Activated CD4-positive, alpha-beta T cell treated with anti-CD3 and anti-CD28 coated beads for 1 hour (primary cell): ENCODE measurements at regions not wholly inside any gene's neighbourhood (a gene's known extent, or its start where the extent isn't known, plus 50 kb on each side); places are given as distances from the start of the nearest gene placed in this dataset.

Source experiments
- DNase-seq: peaks from one replicate; pipeline ENCODE4 v3.0.0-alpha.2; 2020

DNA sequence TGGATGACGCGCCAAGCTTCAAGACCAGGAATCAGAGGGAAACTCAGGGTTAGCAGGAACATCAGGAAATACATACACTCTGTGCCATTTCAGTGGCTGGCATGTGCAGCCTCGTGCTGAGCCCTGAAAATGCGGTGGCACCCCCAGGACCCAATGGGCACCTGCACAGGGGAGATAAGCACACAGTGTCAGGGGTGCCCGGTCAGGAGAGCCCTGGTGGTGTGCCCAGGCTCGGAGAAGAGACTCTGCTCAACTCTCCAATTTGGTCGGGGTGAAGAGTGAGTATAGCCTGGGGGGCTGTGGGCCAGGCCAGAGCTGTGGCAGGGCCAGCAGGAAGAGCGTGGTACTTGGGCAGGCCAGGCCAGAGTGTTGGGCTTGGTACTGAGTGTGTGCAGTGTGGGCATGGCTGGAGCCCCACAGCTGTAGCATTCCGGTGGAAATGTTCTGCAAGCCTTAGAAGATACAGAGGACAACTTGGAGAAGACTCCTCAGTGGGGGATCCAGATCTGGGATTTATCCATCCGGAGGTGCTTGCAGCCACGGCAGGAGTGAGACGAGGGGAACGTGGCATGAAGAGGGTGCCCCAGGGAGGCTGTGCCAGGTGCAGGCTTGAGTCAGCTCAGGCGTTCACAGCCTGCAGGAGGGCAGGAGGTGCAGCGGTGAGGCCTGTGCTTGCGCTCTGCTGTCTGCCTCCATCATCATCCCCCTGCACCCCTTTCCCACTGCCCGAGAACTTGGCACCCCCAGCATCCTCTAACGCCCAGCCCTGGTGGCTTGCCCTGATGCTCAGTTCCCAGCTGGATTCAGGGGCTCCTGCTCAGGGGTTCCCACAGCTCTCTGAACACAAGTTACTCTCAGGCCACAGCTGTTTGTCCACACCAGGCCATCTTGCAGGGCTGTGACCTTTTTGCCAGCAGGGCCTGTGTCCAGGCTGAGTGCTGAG, 451.7 kb upstream of the HS6ST1 start:
- no peak for DNase-seq

DNA sequence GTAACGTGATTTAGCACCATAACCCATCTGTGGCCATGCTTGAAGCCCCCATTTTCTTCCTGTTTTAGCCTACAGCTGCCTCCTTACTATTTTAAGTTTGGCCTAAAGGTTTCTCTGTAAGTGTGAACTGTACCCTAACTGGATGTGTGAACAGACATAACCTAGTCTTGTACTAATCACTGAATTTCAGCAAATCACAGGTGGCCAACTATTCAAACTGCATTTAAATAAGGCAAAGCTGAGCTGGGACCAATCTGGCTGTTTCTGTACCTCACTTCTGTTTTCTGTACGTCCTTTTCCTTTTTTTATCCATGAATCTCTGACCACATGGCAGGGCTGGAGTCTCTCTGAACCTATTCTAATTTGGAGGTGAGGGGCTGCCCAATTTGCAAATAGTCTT, 452.7 kb upstream of the HS6ST1 start:
- no peak for DNase-seq

DNA sequence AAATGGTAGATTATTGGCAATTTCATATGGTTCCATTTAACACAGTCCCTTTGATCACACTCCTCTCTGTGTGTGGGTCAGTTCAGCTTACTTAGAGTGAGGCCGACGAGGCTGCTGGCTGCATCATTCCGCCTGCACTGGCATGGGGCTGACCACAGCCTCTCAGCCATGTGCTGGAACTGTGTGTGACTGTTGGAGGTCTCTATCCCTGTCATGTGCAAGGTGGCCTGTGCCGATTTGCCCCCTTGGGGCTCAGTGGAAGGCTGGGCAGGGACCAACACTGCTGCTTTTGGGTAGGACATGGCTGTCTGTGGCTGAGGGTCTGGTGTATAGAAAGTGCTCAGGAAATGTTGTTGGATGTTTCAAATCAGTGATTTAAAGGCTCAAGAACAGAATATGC, 454.0 kb upstream of the HS6ST1 start:
- no peak for DNase-seq

DNA sequence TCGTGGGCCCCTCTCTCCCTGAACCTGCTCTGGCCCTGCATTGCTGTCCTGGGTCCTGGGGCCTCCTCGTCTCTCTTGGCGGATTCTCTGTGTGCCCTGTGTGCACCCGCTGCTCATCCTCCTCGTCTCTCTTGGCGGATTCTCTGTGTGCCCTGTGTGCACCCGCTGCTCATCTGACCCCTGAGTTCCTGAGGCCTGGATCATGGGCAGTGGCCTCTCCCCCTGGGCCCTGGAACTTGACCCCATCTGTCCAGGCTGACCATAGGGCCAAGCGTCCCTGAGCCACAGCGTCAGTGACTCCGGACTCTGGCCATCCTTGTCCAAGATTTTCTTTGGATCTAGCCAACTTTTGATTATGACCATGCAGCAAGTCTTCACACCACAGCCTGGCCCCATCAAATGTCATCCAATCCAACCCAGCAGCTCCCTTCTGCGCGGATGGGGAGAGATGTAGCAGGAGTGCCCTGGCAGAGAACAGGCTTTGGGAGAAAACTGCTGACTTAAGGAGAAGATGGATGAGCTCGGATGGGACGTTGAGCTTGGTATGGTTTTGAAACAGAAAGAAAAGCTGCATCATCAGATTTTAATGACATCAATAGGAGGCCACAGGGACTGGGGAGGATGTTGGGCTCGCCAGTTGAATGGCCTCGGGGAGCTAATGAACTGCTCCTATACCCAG, 455.1 kb upstream of the HS6ST1 start:
- no peak for DNase-seq

DNA sequence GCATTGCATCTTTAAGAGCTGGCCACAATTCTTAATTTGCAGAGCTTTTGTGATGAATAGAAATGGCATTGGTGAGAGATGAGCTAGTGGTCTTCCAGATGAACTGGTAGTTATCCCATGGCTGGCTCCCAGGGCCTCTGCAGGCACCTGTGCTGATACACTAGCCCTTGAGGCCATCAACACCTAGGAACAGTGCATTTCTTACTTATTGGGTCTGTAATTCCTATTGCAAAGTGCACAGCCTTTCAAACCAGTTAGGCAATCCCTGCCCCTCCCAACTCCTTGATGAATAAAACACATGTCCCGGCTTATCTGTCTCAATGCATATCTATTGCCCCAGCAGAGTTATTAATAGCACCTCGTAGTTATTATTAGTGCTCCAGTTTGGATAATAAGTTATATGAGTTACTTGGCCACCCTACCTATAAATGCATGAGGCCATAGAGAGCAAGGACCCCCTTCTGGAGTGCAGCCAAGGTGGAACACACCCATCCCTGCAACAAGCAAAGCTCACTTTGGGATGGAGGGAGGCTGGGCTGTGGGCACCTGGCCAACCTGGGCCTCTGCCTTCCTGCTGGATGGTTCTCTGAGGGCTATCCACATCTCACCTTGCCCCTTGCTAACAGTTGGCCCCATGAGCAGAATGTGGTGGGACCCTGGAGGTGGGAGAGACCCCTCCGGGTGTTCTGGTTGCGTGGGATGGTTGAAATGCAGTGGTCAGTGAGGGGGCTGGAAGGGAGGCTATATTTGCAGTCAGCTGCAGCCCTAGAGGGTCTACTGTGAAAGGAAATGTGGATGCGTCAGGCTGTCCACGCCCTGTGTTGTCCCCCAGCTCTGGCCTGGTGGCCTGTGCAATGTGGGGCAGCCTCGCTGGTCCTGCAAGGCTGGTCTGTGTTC, 455.9 kb upstream of the HS6ST1 start:
- DNase-seq: no peak

DNA sequence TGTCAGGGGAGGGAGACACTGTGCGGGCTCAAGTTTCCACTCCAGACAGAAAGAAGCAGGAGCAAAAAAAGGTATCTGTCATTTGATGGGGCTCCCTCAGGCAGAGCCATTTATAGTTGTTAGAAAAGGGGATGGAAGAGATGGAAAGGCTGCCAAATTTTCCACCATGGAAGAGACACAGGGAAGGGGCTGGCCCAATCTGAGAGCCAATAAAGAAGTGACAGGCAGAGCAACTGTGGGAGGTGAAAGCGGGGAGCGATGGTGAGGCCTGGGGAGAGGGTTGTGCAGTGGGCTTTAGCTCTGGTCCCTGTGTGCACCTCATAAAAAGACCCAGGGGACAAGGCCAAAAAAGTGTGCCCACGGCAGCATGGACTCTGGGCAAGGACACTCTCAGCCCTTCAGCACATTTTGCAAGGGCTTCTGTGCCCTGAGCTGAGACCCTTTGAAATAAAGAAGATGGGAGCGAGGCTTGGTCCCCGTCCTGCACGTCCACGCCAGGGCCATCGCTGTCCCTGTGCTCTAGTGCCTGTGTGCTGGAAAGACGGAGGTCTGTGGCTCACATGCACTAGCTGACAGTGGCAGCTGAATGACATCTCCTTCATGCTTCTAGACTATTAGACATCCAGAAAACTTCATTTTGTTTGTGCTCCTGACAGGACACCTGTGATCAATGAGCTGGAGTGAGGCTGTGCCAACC, 456.7 kb upstream of the HS6ST1 start:
- no peak for DNase-seq

DNA sequence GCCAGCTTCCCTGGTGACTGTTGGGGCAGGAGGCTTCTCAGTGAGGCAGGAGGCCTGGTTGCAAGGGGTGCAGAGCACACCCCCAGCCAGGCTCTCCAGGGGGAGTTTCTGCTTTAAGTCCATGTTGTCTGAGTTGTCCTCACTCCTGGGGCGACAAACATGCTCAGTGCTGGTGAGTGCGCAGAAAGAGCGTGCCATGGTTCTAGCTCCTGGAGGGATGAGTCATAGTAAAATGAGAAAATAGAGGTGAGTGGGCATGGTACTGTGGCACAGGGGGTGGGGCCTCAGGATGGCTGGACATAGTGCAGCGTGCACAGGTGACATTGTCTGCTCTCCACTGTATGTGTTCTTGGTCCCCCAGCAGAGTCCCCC, 457.2 kb upstream of the HS6ST1 start:
- DNase-seq: no peak

DNA sequence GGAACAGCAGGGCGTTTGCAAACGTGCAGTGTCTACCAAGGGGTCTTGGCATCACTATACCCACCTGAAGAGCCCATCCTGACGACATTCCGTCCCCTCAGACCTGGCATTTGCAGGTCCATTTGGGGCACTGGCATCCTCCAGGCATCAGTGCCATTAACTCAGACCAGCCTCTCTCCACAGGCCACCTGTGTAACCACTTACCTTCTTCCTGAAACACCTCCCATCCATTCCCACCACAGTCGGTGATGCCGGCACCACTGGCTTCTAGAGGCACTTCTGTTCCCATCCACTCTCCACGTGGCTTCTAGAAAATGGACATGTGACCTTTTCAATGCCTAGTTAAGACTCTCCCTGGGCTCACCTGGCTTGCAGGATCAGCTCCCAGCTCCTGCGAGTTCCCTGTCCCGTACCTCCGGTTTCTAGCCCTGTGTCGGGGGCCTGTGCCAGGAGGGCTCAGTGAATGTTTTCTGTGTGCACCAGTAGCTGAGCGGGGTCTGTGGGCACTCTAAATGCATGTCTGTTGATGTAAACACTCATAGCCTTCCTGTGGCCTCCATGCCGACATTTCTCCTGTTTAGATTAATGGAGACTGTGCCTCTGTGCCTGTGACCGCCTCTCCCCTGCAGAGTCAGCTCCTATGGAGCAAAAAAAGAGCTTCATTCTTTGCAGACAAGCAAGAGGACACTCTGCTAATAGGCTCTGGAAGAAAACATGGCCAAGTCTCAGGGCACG, 458.0 kb upstream of the HS6ST1 start:
- no peak for DNase-seq

DNA sequence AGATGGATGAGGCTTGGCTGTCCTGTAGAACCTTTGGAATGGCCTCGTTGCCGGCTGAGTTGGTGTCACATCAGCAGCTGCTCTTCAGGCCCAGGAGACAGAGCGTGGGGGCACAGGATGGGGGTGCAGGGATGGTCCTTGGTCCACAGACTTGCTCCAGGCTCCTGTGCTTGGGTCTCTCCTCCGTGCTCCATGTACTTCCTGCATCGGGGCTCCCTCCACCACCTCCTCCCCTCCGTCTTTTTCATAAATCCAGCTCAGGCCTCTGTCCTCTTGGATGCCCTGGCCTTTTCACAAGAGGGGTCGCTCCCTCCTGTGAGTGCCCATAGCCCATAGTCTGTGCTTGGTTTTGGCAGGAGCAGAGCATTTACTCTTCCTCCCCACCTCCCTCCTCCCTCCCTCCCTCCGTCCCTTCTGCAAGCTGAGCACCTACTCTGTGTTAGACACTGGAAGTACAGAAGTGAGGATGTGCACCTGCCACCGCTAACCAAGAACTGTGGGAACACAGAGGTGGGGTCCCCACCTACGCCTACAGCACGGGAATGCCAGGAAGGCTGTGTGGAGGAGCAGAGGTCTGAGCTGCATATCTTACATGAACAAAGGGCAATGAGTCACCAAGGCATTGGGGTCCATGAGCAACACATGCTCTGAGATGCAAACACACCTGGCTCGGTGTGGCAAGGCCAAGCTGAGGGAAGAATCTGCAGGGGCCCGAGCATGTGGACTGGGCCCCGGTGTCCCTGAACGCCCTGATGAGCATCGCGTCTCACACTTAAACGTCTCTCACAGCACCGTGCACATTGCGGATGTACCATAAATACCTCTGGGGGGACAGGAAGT, 458.7 kb upstream of the HS6ST1 start:
- no peak for DNase-seq

DNA sequence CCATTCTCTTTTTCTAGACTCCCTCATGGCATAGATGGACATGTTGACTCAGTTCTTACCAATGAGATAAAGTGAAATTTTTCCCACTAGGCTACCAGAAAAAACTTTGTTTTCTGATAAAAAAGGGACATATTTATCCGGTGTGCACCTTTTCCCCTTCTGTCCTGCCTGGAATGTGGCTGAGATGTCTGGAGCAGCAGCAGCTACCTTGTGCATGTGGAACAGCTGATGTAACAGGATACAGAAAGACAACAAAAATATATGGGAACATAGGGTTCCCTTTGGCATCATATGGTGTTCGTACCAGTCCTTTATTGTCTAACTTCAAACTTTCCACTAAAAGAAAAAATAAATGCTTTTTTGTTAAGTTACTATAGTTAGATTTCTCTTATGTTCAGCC, 460.2 kb upstream of the HS6ST1 start:
- DNase-seq: no peak

DNA sequence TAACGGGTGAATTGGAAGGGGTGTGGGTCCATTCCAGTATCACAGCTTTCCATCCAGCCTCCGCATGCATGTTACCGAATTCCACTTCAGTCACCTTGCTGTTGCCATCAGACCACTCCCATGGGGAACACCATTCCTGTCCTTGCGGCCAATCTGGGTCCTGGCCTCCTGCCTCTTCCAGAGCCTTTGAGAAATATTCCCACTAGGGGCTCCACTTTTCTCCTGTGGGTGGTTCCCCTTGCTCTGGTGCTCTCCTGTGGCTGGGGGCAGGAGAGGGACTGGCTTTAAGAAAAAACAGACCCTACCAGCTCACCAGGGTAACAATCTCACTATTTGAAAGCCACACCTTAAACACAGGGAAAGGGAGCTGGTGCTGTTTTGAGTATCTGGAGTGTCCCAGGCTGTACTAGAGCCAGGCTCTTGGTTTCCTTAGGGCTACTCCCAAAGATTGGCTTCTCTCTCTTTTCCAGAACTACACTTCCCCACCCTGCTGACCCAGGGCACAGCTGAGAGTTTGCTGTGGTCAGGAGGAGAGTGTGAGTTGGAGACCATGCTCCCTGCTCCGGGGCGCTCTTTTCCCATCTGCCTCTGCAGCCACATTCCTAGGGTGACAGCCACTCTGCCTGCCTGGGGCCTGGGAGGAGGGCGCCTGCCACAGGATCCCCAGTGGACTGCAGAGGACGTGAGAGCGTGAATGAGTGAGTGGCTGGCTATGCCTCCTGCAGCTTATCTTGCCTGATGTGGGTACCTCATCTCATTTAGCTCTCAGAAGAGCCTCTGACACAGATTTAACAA, 460.8 kb upstream of the HS6ST1 start:
- DNase-seq: no peak

DNA sequence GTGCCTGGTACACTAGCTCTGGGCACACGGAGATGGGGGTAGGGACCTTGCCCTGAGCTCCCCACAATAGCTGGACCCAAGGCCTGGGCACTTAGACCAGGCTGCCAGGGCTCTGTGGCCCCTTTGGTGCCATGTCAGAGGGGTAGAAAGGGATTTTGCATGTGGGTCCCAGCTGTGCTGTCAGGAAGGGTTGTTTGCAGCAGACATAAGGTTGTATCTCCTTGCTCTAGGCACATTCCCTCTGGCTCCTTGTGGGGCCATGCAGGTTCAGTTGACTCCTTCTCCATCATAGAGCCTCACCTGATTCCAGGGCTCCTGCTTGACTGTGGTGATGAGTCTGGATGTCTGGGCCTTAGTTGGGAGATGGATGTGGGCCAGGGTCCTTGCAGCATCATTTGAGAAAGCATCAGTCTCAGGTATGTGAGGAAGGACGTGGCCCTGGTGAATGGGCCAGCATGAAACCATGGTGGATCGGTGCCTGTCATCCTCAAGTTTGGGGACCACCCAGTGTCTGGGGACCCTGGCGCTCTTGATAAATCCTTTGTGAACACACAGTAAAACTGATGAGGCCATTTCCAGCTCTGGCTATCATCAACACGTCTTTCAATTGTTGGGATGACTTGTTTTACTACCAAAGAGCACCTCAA, 461.9 kb upstream of the HS6ST1 start:
- no peak for DNase-seq

DNA sequence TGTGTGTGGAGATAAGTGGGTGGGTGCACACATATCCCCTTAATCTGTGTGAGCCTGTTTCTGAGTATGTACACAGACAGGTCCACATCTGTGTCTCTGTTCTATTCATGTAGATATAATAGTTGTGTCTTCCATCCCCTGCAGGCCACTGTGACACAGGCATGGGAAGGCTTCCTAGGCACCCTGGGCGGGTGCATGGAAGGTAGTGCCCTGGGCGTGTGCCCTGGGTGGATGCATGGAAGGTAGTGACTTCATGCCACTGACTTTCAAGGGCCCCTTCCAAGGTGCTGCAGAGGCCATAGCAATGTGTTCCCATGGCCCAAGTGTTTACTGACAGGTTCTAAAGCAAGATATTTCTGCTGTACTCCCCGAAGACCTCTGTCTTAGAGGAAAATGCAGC, 462.5 kb upstream of the HS6ST1 start:
- DNase-seq: no peak

DNA sequence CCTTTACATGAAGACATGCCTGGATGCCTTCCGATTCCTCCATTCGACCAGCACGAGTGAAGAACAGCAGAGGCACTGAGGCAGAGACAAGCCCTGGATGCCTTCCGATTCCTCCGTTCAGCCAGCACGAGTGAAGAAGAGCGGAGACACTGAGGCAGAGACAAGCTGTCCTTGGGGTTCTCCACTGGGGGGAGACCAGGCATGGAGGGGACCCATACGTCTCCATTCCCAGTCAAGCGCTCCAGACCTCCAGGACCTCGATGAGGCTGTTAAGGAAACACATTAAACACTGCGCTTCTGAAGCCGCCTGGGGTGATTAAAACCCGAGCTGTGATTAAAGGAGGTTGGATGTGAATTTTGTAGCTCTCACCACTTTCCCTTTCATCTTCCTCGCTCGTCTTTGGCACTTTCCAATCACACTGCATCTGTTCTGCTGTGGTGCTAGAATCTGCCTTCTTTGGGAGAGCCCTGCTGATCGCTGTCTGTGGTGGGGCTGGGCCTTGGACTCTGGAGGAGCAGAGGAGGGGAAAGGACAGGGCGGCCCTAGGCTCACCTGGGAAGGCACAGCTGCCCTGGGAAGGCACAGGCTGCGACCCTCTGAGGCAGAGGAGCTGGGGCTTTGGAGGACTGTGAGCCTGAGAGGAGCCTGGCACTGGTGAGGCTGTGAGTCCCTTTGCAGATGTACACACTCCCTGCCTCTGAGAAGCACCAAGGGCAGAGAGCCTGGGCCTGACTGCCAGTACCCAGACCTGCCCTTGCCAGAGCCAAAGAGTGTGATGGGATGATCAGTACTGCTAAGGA, 463.1 kb upstream of the HS6ST1 start:
- DNase-seq: no peak

DNA sequence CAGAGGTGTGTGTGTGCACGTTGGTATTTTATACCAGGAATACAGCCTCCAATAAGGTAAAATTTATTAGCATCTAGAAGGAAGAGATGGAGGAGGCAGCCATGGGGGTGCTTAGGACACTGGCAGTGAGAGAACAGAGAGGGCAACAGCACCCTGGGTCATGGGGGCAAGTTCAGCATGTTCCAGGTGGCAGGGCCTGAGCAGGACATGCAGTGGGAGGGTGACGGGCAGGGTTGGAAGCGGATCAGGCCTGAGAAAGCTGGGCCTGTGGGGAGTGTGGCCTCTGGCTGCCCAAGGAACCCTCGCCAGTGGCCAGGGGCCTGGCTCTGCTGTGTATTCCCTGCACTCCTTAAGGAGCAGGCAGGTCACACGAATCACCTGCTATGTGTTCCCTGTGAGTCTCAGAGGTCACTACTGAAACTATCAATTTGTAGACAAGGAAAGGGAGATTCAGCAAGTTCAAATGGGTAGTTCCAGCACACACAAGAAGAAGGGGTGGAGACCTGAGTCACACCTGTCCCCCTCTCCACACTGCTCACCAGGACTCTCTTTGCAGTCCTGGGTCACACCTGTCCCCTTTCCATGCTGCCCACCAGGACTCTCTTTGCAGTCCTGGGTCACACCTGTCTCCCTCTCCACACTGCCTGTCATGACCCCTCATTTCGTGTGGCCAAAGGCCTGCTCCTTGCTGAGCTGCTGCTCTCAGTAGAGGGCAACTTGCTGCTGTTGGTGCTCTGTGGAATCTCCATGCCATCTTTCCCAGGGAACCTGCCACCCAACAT, 463.9 kb upstream of the HS6ST1 start:
- DNase-seq: no peak

DNA sequence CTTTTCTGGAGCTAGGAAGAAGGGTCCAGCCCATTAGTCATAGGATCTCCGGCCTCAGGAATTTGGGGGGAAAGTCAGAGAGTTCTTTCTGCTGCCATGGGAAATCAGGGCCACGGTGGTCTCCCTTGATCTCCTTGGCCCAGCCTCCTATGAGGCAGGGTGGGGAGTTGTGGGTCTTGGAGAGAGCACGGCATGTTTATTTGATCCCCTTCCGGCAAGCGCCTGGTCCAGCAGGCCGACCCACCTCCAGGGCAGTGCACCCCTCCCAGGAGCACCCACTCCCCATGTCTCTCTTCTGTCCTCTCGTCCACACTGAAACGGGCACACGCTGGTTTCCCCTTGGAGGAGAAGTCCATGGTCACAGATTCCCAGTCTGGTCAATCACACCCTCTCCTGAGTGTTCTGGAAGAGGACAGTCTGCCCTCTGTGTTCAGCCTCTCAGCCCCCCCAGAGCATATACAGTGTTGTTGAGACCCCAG, 464.6 kb upstream of the HS6ST1 start:
- no peak for DNase-seq

DNA sequence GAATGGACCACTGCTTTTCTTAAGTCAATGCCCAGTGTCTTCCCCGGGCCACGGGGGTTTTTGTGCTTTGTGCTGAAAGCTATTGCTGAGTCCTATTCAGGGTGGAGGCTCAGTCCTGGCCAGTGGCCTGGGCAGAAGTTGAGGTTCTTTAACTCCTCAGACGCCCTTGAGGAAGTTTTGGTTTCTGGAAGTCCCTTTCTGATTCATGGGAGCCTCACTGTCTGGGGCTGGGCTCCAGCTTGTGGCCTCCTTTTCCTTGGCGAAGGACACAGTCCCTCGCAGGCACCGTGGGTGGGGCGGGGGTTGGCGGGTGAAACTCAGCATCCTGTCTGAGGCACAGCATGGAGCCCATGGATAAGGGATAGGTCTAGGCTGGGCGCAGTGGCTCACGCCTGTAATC, 465.2 kb upstream of the HS6ST1 start:
- DNase-seq: no peak
